Psoas muscle (tissue), 7 donors: ENCODE measurements at regions not wholly inside any gene's neighbourhood (a gene's known extent, or its start where the extent isn't known, plus 50 kb on each side); places are given as distances from the start of the nearest gene placed in this dataset.
A peak's percentile ranks its signal among the peaks of the same experiment; 100 is the strongest.

Experiments used
- ATAC-seq, 4 donors: fragments of 200-7000 bp; cut with Tn5 transposase; one replicate each; pipeline ENCODE4 v1.9.1; 2020; ENCODE audit warnings: moderate library complexity in 3 of 4, mild to moderate bottlenecking in 2 of 4
- DNase-seq, 2 donors: peaks; one replicate each; pipeline ENCODE4 v3.0.0-alpha.2; 2020
- H3K27ac ChIP-seq: fragments of 200-600 bp; one replicate; pipeline ENCODE4 v1.8.0; 2022
- H3K27me3 ChIP-seq, 3 donors: fragments of 200-600 bp in 1 of 3; one replicate each; pipeline versions ENCODE4 v1.6.1 to v1.8.0; 2013 to 2022; ENCODE audit warnings: low read length in 2 of 3, mild to moderate bottlenecking in 2 of 3, moderate library complexity in 1 of 3; ENCODE audit not compliant: insufficient read depth in 3 of 3
- H3K36me3 ChIP-seq, 2 donors: fragments of 200-600 bp in 1 of 2; one replicate each; pipeline versions ENCODE4 v1.6.1 to v1.8.0; 2013 to 2022; ENCODE audit warnings: low read depth in 1 of 2, mild to moderate bottlenecking in 1 of 2, moderate library complexity in 1 of 2; ENCODE audit not compliant: insufficient read depth in 1 of 2
- H3K4me1 ChIP-seq: fragments of 200-600 bp; one replicate; pipeline ENCODE4 v1.8.0; 2022
- H3K4me3 ChIP-seq: fragments of 200-600 bp; one replicate; pipeline ENCODE4 v1.8.0; 2022; ENCODE audit warnings: mild to moderate bottlenecking
- H3K9me3 ChIP-seq: fragments of 200-600 bp; one replicate; pipeline ENCODE4 v1.8.0; 2022
- WGBS, 3 donors: extraction: QIAGEN DNeasy Blood & Tissue Kit; methylation state at CpG; one replicate each; pipeline versions ENCODE4 v1.1.6 to v1.1.7; 2013; 5-methylcytosine and 5-hydroxymethylcytosine counted together
- intact Hi-C, 2 donors: fragments of 100-400 bp; cut with DNase I; formaldehyde crosslinking; loops; one replicate each; pipeline versions ENCODE4 v1.11.0 to v1.14.2; 2022
- TF ChIP-seq, protein P1 (sequence below): fragments of 200-600 bp; IDR thresholded peaks from one replicate; pipeline ENCODE4 v1.8.0; 2022; ENCODE audit warnings: antibody characterized with exemption
- donor health status: healthy with polysubstance abuse.
- donor health status: DM: no; HTN: no; CAD: no; lungs with moderate emphysema.
- donor health status: Bipolar disorder and iron deficiency.
- donor health status: healthy.
- donor health status: DM: yes; HTN: yes; CAD: no.
- donor health status: DM: no; HTN: no; CAD: no.
- donor health status: DM: yes; HTN: yes; CAD: no.

DNA sequence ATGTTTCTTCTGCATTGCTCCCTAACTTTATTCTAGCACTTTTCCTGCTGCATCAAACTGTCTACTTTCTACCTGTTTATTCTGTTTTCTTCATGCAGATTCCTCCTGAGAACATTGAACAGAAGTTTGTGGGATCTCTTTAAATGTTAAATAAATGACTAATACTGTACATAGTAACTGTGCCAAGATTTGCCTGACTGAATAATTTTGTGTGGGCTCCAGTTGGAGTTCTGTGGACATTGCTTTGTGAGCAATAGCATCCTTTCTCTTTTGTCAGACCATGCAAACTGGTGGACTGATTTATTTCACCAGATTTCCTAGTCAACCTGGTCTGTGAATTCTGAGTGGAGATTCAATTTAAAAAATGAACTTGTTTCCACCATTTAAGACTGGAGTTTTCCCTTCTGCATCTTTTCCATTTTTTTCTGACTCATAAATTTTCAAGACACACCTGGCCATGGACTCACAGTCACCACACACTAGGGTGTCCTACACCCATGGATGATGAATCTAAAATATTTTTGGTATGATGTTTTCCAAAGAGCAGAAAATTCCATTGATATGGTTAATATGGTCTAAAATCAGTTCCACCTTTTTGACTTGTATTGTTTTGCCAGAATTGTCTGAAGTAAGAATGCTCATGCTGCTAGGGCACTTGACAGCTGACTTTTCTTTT lies 140.7 kb upstream of the SPAG17 start:
- no peak for ATAC-seq
- Histone ChIP-seq H3K4me3 (no peak overlapping the region), H3K9me3 (no peaks in the 10 kb centered on the region), H3K36me3 (no peaks in the 10 kb centered on the region), H3K4me1 (no peaks in the 10 kb centered on the region), H3K27me3 (no peaks in the 10 kb centered on the region), H3K27ac (no peak overlapping the region)
- no peak for DNase-seq
- intact Hi-C loops = no loop called here
- TF ChIP-seq, protein P1, sequence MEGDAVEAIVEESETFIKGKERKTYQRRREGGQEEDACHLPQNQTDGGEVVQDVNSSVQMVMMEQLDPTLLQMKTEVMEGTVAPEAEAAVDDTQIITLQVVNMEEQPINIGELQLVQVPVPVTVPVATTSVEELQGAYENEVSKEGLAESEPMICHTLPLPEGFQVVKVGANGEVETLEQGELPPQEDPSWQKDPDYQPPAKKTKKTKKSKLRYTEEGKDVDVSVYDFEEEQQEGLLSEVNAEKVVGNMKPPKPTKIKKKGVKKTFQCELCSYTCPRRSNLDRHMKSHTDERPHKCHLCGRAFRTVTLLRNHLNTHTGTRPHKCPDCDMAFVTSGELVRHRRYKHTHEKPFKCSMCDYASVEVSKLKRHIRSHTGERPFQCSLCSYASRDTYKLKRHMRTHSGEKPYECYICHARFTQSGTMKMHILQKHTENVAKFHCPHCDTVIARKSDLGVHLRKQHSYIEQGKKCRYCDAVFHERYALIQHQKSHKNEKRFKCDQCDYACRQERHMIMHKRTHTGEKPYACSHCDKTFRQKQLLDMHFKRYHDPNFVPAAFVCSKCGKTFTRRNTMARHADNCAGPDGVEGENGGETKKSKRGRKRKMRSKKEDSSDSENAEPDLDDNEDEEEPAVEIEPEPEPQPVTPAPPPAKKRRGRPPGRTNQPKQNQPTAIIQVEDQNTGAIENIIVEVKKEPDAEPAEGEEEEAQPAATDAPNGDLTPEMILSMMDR = no peak

DNA sequence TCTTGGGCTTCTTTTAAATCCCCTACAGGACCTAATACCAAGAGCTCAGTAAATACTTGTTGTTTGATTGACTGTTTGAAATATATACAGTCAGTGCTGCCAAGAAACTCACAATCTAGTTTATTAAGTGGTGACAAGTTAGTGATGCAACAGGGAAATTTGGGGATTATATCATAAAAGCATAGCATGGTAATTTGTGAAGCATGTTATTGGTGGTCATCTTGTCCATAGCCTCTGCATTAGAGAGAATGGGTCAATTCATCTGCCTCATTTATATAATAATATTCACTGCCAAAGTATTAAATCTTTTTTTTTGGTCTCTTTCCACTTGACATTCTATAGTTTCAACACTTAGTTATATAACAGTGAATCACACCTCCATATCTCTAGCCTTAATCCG lies 138.2 kb upstream of the SPAG17 start:
- Histone ChIP-seq H3K9me3 (no peaks in the 10 kb centered on the region), H3K36me3 (no peaks in the 10 kb centered on the region), H3K27me3 (no peaks in the 10 kb centered on the region), H3K27ac (no peak overlapping the region), H3K4me3 (no peak overlapping the region), H3K4me1 (no peaks in the 10 kb centered on the region)
- ATAC-seq (no peak), DNase-seq (no peak)
- intact Hi-C loops = no loop called here
- WGBS, 3 donors = 0% methylated on average over 1 of the region's 1 CpG
- TF ChIP-seq, protein P1 = no peak

DNA sequence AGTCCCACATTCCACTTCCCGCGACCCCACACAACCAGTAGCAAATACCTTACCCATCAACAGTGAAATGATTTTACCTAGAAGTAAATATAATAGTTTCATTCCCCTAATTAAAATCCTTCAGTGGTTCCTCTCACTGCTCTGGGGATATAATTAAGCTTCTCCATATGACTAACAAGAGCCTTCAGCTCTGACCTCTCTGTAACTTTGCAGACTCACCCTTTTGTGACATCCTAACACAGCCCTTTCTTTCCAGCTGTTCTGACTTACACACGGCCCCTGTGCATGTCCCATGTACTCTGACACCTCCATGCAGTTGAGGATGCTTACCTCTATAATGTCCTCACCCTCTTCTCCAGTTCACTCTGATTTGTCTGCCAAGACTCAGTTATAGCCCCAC lies 137.3 kb upstream of the SPAG17 start:
- DNase-seq (no peak), ATAC-seq (peak in 1 of 4 donors; percentile 37)
- TF ChIP-seq, protein P1 = no peak
- Histone ChIP-seq H3K4me1 (no peaks in the 10 kb centered on the region), H3K4me3 (no peak overlapping the region), H3K27me3 (no peaks in the 10 kb centered on the region), H3K27ac (no peak overlapping the region), H3K9me3 (no peaks in the 10 kb centered on the region), H3K36me3 (no peaks in the 10 kb centered on the region)
- intact Hi-C loops = no loop called here
- WGBS, 3 donors = 63 to 74% (median 73%) methylated on average over 3 of the region's 3 CpGs

DNA sequence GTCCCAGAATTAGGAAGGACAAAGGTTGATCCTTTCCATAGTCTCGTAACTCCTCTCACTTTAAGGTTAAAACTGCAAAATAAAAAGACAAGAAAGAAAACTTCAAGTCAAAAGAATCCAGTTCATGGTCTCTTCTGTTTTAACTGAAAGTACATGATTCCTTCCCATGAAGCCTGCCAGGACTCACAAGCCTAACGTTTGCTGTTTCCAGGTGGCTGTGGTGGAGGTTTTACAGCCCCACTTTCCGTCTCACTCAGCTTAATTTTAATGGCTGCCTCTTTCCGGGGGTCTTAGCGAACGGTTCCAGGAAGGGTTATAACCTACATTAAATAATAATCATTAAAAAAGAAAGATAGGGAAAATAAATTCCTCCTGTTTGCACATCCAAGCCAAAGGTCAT lies 136.8 kb upstream of the SPAG17 start:
- no peak overlapping the region for H3K27ac ChIP-seq
- ATAC-seq (no peak), DNase-seq (no peak)
- H3K4me1 ChIP-seq = no peaks in the 10 kb centered on the region
- TF ChIP-seq, protein P1 = no peak
- WGBS, 3 donors = 54 to 64% (median 56%) methylated on average over 6 of the region's 6 CpGs
- no peaks in the 10 kb centered on the region for H3K27me3 ChIP-seq
- intact Hi-C loops = no loop called here
- no peaks in the 10 kb centered on the region for H3K9me3 ChIP-seq
- H3K36me3 ChIP-seq = no peaks in the 10 kb centered on the region
- no peak overlapping the region for H3K4me3 ChIP-seq
